KMS-11 (cell line): ENCODE measurements at regions not wholly inside any gene's neighbourhood (a gene's known extent, or its start where the extent isn't known, plus 50 kb on each side); places are given as distances from the start of the nearest gene placed in this dataset.
"Not testable (repeated sequence)": the region's sequence is repeated elsewhere in the genome, so short reads cannot be mapped to it uniquely, and the experiment has no call there.

Source experiments
- H2AFZ ChIP-seq: fragments of 200-600 bp; sonication (generic); 2 replicates; pipeline ENCODE4 v1.6.1; 2016; ENCODE audit warnings: antibody characterized with exemption, mixed run types, low read depth
- H3K27ac ChIP-seq: fragments of 200-600 bp; sonication (generic); 2 replicates; pipeline ENCODE4 v1.6.1; 2016; ENCODE audit warnings: mild to moderate bottlenecking, mixed run types
- H3K27me3 ChIP-seq: fragments of 200-600 bp; sonication (generic); 2 replicates; pipeline ENCODE4 v1.6.1; 2017; ENCODE audit warnings: mild to moderate bottlenecking, low read depth, mixed run types, moderate library complexity; ENCODE audit not compliant: insufficient read depth
- H3K36me3 ChIP-seq: fragments of 200-600 bp; sonication (generic); 2 replicates; pipeline ENCODE4 v1.6.1; 2017; ENCODE audit warnings: mild to moderate bottlenecking, mixed run types; ENCODE audit not compliant: insufficient read depth
- H3K4me1 ChIP-seq: fragments of 200-600 bp; sonication (generic); 2 replicates; pipeline ENCODE4 v1.6.1; 2016; ENCODE audit warnings: mild to moderate bottlenecking, low read depth, mixed run types; ENCODE audit not compliant: poor library complexity, severe bottlenecking
- H3K4me2 ChIP-seq: fragments of 200-600 bp; sonication (generic); 2 replicates; pipeline ENCODE4 v1.7.0; 2016; ENCODE audit warnings: mild to moderate bottlenecking, mixed run types
- H3K4me3 ChIP-seq: fragments of 200-600 bp; sonication (generic); IDR thresholded peaks from 2 replicates; pipeline ENCODE4 v1.6.1; 2017; ENCODE audit warnings: low read depth, low read length, mixed read lengths; ENCODE audit not compliant: insufficient read depth
- H3K79me2 ChIP-seq: fragments of 200-600 bp; sonication (generic); 2 replicates; pipeline ENCODE4 v1.6.1; 2016; ENCODE audit warnings: low read depth, mixed run types; ENCODE audit not compliant: insufficient read depth
- H3K9ac ChIP-seq: fragments of 200-600 bp; sonication (generic); 2 replicates; pipeline ENCODE4 v1.6.1; 2016; ENCODE audit warnings: mild to moderate bottlenecking, mixed run types
- H4K20me1 ChIP-seq: fragments of 200-600 bp; sonication (generic); 2 replicates; pipeline ENCODE4 v1.6.1; 2016; ENCODE audit warnings: mild to moderate bottlenecking, mixed run types; ENCODE audit not compliant: insufficient read depth
- TF ChIP-seq, protein P1 (sequence below): fragments of 200-600 bp; sonication (generic); conservative IDR thresholded peaks from 2 replicates; pipeline ENCODE4 v1.6.1; 2017; ENCODE audit warnings: low read depth, mild to moderate bottlenecking, antibody characterized with exemption, low read length, moderate library complexity, mixed read lengths

DNA sequence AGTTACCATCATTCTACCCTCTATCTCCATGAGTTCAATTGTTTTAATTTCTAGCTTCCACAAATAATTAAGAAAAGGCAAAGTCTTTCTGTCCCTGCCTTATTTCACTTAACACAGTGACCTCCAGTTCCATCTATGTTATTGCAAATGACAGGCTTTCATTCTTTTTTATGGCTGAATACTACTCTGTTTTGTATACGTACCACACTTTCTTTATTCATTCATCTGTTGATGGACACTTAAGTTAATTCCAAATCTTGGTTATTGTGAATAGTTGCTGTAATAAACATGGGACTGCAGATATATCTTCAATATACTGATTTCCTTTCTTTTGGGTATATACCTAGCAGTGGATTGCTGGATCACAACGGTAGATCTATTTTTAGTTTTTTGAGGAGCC lies 314.1 kb downstream of the SV2B start:
- H3K27ac ChIP-seq = no peak overlapping the region
- H3K79me2 ChIP-seq = no peaks in the 10 kb centered on the region
- H3K4me3 ChIP-seq = no peak overlapping the region
- H3K36me3 ChIP-seq = no peaks in the 10 kb centered on the region
- H2AFZ ChIP-seq = no peak overlapping the region
- H4K20me1 ChIP-seq = no peaks in the 10 kb centered on the region
- H3K4me2 ChIP-seq = no peak overlapping the region
- H3K9ac ChIP-seq = no peak overlapping the region
- TF ChIP-seq, protein P1, sequence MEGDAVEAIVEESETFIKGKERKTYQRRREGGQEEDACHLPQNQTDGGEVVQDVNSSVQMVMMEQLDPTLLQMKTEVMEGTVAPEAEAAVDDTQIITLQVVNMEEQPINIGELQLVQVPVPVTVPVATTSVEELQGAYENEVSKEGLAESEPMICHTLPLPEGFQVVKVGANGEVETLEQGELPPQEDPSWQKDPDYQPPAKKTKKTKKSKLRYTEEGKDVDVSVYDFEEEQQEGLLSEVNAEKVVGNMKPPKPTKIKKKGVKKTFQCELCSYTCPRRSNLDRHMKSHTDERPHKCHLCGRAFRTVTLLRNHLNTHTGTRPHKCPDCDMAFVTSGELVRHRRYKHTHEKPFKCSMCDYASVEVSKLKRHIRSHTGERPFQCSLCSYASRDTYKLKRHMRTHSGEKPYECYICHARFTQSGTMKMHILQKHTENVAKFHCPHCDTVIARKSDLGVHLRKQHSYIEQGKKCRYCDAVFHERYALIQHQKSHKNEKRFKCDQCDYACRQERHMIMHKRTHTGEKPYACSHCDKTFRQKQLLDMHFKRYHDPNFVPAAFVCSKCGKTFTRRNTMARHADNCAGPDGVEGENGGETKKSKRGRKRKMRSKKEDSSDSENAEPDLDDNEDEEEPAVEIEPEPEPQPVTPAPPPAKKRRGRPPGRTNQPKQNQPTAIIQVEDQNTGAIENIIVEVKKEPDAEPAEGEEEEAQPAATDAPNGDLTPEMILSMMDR = no peak
- no peaks in the 10 kb centered on the region for H3K4me1 ChIP-seq
- H3K27me3 ChIP-seq = no peaks in the 10 kb centered on the region

DNA sequence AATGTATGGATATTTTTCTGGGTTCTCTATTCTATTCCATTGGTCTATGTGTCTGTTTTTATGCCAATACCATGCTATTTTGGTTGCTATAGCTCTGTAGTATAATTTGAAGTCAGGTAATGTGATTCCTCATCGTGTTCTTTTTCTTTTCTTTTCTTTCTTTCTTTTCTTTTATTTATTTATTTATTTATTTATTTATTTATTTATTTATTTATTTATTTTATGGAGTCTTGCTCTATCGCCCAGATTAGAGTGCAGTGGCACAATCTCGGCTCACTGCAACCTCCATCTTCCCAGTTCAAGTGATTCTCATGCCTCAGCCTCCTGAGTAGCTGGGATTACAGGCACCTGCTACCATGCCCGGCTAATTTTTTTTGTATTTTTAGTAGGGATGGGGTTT lies 315.2 kb downstream of the SV2B start:
- not testable (repeated sequence) for H4K20me1 ChIP-seq, H3K27me3 ChIP-seq, H3K79me2 ChIP-seq

DNA sequence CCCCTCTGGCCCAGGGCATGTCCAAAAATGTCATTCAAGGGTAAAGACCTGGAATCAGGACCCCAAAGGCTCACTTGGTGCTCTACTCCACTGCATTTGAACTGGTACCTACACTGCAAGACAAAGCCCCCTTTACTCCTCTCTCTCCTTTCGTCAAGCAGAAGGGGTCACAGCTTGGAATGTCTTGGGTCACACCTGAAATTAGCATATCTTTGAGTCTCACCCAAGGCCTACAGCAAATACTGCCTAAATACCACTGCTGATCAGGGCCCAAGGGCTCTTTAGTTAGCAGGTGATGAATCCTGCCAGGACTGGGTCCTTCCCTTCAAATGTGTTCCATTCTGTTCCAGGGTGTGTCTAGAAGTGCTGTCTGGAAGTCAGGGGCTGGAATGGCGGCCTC lies 320.6 kb downstream of the SV2B start:
- no peak overlapping the region for H2AFZ ChIP-seq
- no peak overlapping the region for H3K4me2 ChIP-seq
- no peaks in the 10 kb centered on the region for H4K20me1 ChIP-seq
- H3K79me2 ChIP-seq = no peaks in the 10 kb centered on the region
- H3K4me1 ChIP-seq = no peaks in the 10 kb centered on the region
- H3K4me3 ChIP-seq = no peak overlapping the region
- no peak overlapping the region for H3K9ac ChIP-seq
- TF ChIP-seq, protein P1 = no peak
- no peaks in the 10 kb centered on the region for H3K36me3 ChIP-seq
- no peak overlapping the region for H3K27ac ChIP-seq
- H3K27me3 ChIP-seq = no peaks in the 10 kb centered on the region

More for the DNA sequence above, 315.2 kb downstream of the SV2B start:
- not testable (repeated sequence) for H3K4me1 ChIP-seq, H3K9ac ChIP-seq, H2AFZ ChIP-seq, H3K4me2 ChIP-seq, H3K4me3 ChIP-seq, H3K36me3 ChIP-seq, H3K27ac ChIP-seq

GRCh38 chr15:91422797-91423196 lies 322.7 kb downstream of the SV2B start:
- TF ChIP-seq, protein P1 = no peak
- no peaks in the 10 kb centered on the region for H3K36me3 ChIP-seq
- no peak overlapping the region for H3K4me3 ChIP-seq
- no peak overlapping the region for H3K4me2 ChIP-seq
- H3K27me3 ChIP-seq = no peaks in the 10 kb centered on the region
- H3K9ac ChIP-seq = no peak overlapping the region
- H3K4me1 ChIP-seq = no peaks in the 10 kb centered on the region
- H3K79me2 ChIP-seq = no peaks in the 10 kb centered on the region
- H2AFZ ChIP-seq = no peak overlapping the region
- no peak overlapping the region for H3K27ac ChIP-seq
- no peaks in the 10 kb centered on the region for H4K20me1 ChIP-seq

DNA sequence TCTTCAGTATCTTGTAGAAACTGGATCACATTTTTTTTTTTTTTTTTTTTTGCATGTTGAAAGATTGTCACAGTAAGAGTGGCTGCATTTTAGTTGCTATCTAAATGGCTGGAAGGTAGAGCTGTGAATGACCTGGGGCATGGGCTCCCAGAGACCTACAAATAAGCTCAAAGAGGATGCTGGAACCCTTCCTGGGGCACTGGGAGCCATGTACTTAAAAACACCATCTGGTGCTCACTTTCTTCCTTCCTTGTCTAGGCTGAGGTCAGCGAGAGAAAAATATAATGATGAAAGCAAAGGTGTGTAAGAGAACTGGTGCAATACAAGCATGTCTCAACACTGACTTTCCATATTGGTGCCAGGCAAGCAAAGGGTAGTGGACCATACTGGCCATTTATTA lies 323.9 kb downstream of the SV2B start:
- Histone ChIP-seq H3K79me2 (no peaks in the 10 kb centered on the region), H3K36me3 (no peaks in the 10 kb centered on the region), H2AFZ (no peak overlapping the region), H3K27me3 (no peaks in the 10 kb centered on the region), H4K20me1 (no peaks in the 10 kb centered on the region), H3K4me1 (no peaks in the 10 kb centered on the region), H3K4me2 (no peak overlapping the region), H3K4me3 (no peak overlapping the region), H3K27ac (no peak overlapping the region), H3K9ac (no peak overlapping the region)
- TF ChIP-seq, protein P1 = no peak
